NB4 (cell line): ENCODE measurements at regions not wholly inside any gene's neighbourhood (a gene's known extent, or its start where the extent isn't known, plus 50 kb on each side); places are given as distances from the start of the nearest gene placed in this dataset.

Source experiments
- DNase-seq: peaks from one replicate; pipeline ENCODE4 v3.0.0; 2010; ENCODE audit warnings: low read depth
- H3K4me3 ChIP-seq: one replicate; pipeline ENCODE4 v1.5.1; 2011; ENCODE audit warnings: mild to moderate bottlenecking, low read depth, low read length, moderate library complexity
- MYC ChIP-seq: IDR thresholded peaks from 2 replicates; pipeline ENCODE4 v1.6.1; 2011; ENCODE audit warnings: low read depth, low read length
- POLR2A ChIP-seq: IDR thresholded peaks from 2 replicates; pipeline ENCODE4 v1.6.1; 2011; ENCODE audit warnings: mild to moderate bottlenecking; ENCODE audit not compliant: insufficient read length; ENCODE audit errors: extremely low read depth
- TF ChIP-seq, protein P1 (sequence below): IDR thresholded peaks from one replicate; pipeline ENCODE4 v1.5.1; 2012; ENCODE audit warnings: low read depth, low read length
- TF ChIP-seq, protein P2 (sequence below): IDR thresholded peaks from 2 replicates; pipeline ENCODE4 v1.6.1; 2011; ENCODE audit warnings: low read depth, low read length

DNA sequence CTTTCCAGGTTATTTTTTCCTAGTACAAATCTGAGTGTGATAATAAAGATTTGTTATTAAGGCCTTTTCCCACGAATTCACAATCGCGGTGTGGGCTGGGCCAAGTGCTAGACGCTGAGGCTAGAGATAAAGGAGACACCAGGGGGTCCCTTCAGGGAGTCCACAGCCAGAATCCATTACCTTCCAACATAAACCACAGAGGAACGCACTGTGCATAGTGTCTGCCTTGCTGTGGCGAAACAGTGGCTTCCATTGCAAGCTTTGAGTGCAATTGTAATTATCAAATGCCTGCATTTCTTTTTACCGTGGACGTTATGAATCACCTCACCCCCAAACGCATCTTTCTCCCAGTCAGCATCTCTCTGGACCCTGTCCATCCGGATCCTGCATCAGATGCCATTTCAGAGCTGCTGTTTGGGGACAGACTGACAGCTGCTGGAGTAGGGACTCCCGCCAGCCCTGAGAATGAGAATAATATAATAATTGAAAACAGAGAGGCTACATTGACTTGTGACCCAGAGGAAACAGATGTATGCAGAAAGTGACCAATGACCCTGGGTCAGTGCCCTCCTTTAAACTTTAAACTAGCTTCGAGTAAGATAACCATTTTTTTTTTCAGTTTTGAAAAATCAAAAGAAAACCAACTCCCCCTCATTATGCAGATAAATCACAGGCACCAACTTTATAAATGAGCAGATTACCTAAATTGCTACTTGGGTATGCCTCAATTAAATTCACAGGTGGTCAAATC is 456.2 kb upstream of the NRP1 start:
- TF ChIP-seq, protein P1, sequence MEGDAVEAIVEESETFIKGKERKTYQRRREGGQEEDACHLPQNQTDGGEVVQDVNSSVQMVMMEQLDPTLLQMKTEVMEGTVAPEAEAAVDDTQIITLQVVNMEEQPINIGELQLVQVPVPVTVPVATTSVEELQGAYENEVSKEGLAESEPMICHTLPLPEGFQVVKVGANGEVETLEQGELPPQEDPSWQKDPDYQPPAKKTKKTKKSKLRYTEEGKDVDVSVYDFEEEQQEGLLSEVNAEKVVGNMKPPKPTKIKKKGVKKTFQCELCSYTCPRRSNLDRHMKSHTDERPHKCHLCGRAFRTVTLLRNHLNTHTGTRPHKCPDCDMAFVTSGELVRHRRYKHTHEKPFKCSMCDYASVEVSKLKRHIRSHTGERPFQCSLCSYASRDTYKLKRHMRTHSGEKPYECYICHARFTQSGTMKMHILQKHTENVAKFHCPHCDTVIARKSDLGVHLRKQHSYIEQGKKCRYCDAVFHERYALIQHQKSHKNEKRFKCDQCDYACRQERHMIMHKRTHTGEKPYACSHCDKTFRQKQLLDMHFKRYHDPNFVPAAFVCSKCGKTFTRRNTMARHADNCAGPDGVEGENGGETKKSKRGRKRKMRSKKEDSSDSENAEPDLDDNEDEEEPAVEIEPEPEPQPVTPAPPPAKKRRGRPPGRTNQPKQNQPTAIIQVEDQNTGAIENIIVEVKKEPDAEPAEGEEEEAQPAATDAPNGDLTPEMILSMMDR: no peak
- TF ChIP-seq POLR2A (no peak), MYC (no peak)
- TF ChIP-seq, protein P2, sequence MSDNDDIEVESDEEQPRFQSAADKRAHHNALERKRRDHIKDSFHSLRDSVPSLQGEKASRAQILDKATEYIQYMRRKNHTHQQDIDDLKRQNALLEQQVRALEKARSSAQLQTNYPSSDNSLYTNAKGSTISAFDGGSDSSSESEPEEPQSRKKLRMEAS: no peak
- DNase-seq: no peak
- no peak overlapping the region for H3K4me3 ChIP-seq

DNA sequence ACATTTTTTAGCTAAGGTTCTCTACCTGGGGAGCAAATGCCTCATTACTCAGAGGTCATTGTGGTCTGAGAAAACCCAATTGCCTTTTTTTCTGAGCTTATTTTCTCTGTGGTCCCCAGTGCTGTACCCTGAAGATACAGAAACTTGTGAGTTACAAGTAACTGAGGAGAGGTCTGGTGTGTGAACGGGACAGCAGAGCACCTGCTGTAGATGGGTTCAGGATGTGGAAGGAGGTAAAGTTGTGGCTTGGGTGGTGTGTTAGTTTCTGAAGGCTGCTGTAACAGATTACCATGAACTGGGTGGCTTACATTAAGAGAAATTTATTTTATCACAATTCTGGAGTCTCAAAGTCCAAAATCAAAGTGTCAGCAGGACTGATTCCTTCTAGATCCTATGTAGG is 449.1 kb upstream of the NRP1 start:
- H3K4me3 ChIP-seq: no peak overlapping the region
- TF ChIP-seq, protein P2: no peak
- TF ChIP-seq, protein P1: no peak
- TF ChIP-seq POLR2A (no peak), MYC (no peak)
- DNase-seq: no peak

DNA sequence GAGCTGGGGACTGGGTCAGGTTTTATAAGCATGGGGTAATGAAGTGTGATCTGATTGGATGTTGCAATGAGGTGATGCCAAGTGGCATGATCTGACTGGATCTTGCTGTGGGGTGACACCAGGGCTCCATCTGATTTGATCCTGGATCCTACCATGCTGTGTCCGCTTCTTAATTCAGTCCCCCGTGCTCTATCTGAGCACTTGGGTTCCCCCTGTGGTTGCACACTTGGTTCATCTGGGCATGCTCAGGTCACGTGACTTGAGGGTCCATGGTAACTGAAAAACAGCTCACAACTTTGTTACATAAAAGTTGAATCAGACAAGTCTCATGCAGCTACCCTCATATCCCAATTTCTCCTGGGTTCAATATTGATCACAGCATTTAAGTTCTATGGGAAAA is 448.6 kb upstream of the NRP1 start:
- no peak overlapping the region for H3K4me3 ChIP-seq
- TF ChIP-seq, protein P1: no peak
- TF ChIP-seq POLR2A: no peak
- TF ChIP-seq, protein P2: no peak
- no peak for TF ChIP-seq MYC
- no peak for DNase-seq

- TF ChIP-seq POLR2A (no peak), MYC (no peak)
- TF ChIP-seq, protein P2: no peak
- TF ChIP-seq, protein P1: no peak
- H3K4me3 ChIP-seq: no peak overlapping the region
- DNase-seq: no peak
Observed at GRCh38 chr10:33781606-33782395, 447.3 kb upstream of the NRP1 start.

GRCh38 chr10:33780961-33781360 is 446.5 kb upstream of the NRP1 start:
- no peak for TF ChIP-seq MYC
- H3K4me3 ChIP-seq: no peak overlapping the region
- DNase-seq: no peak

- TF ChIP-seq, protein P2: no peak
- TF ChIP-seq, protein P1: no peak
- no peak for TF ChIP-seq MYC
- no peak for TF ChIP-seq POLR2A
- H3K4me3 ChIP-seq: no peak overlapping the region
- DNase-seq: no peak
Observed at GRCh38 chr10:33777223-33777622, 442.8 kb upstream of the NRP1 start.
